SU-DHL-6 (cell line): ENCODE measurements at regions not wholly inside any gene's neighbourhood (a gene's known extent, or its start where the extent isn't known, plus 50 kb on each side); places are given as distances from the start of the nearest gene placed in this dataset.

Experiments
- H2AFZ ChIP-seq: fragments of 200-600 bp; sonication (generic); 2 replicates; pipeline ENCODE4 v1.6.1; 2014; ENCODE audit warnings: low read depth, mild to moderate bottlenecking, moderate library complexity, mixed read lengths, antibody characterized with exemption, low read length; ENCODE audit not compliant: severe bottlenecking
- H3F3A ChIP-seq: fragments of 200-600 bp; shearing (Covaris generic); 2 replicates; pipeline ENCODE4 v1.6.0; 2016; ENCODE audit warnings: antibody characterized with exemption, mild to moderate bottlenecking; ENCODE audit not compliant: insufficient read depth
- H3K27ac ChIP-seq: fragments of 200-600 bp; sonication (generic); 2 replicates; pipeline ENCODE4 v1.5.1; 2016; ENCODE audit warnings: low read depth, mild to moderate bottlenecking, low read length, moderate library complexity, mixed read lengths
- H3K27me3 ChIP-seq: fragments of 200-600 bp; sonication (generic), shearing (Covaris generic); 2 replicates; pipeline ENCODE4 v1.6.0; 2014; ENCODE audit warnings: mild to moderate bottlenecking, low read length
- H3K36me3 ChIP-seq: fragments of 200-600 bp; sonication (generic); 2 replicates; pipeline ENCODE4 v1.6.1; 2014; ENCODE audit warnings: mild to moderate bottlenecking, low read length, mixed read lengths
- H3K4me2 ChIP-seq: fragments of 300-600, 200-600 bp; shearing (Covaris generic), sonication (generic); 2 replicates; pipeline ENCODE4 v1.6.0; 2014; ENCODE audit warnings: low read length, low read depth, mild to moderate bottlenecking; ENCODE audit not compliant: poor library complexity, severe bottlenecking
- H3K4me3 ChIP-seq: fragments of 200-600 bp; sonication (generic); 2 replicates; pipeline ENCODE4 v1.5.1; 2014; ENCODE audit warnings: antibody characterized with exemption, low read length, mild to moderate bottlenecking, mixed read lengths; ENCODE audit not compliant: insufficient read depth, poor library complexity, severe bottlenecking
- H3K79me2 ChIP-seq: fragments of 200-600 bp; sonication (generic); 2 replicates; pipeline ENCODE4 v1.6.1; 2014; ENCODE audit warnings: mild to moderate bottlenecking, low read length, moderate library complexity; ENCODE audit not compliant: insufficient read depth
- H3K9ac ChIP-seq: fragments of 200-600 bp; sonication (generic); 2 replicates; pipeline ENCODE4 v1.7.0; 2014; ENCODE audit warnings: mild to moderate bottlenecking, low read length
- H3K9me2 ChIP-seq: fragments of 200-600 bp; sonication (generic); replicated peaks from 2 replicates; pipeline ENCODE4 v1.6.1; 2014; ENCODE audit warnings: low read length; ENCODE audit not compliant: insufficient read depth
- H3K9me3 ChIP-seq: fragments of 200-600 bp; sonication (generic); 2 replicates; pipeline ENCODE4 v1.6.1; 2014; ENCODE audit warnings: low read length, mixed read lengths; ENCODE audit not compliant: insufficient read depth
- H4K20me1 ChIP-seq: fragments of 200-600 bp; sonication (generic); 2 replicates; pipeline ENCODE4 v1.6.1; 2014; ENCODE audit warnings: low read depth, mild to moderate bottlenecking, antibody characterized with exemption, low read length, moderate library complexity, mixed read lengths
- CTCF ChIP-seq: fragments of 200-600 bp; sonication (generic); IDR thresholded peaks from one replicate; pipeline ENCODE4 v1.5.1; 2017; ENCODE audit warnings: antibody characterized with exemption, mild to moderate bottlenecking, low read length, moderate library complexity; ENCODE audit not compliant: insufficient read depth, poor library complexity, severe bottlenecking
- EZH2phosphoT487 ChIP-seq: fragments of 200-600 bp; sonication (generic), shearing (Covaris generic); conservative IDR thresholded peaks from 2 replicates; pipeline ENCODE4 v1.6.1; 2018; ENCODE audit warnings: mild to moderate bottlenecking, antibody characterized with exemption, low read length, moderate library complexity, mixed read lengths

DNA sequence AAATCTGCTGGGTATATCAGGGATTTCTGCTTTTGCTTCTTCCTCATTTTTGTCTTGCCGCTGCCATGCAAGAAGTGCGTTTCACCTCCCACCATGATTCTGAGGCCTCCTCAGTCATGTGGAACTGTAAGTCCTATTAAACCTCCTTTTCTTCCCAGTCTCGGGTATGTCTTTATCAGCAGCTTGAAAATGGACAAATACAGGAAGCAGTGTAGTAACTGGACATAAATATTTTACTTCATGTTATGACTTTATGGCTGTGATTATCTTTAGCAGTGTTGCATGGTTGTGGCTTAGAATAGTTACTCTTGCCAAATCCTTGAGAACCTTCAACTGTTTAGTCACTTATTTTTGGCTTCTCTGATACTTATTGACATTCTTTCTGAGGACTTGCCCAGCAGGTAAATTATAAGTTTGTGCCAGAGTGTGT lies 66.2 kb upstream of the DLX2 start:
- no peaks in the 10 kb centered on the region for H4K20me1 ChIP-seq
- no peak for TF ChIP-seq EZH2phosphoT487
- no peak for TF ChIP-seq CTCF
- no peak overlapping the region for H3K27ac ChIP-seq
- H3K27me3 ChIP-seq: no peaks in the 10 kb centered on the region
- no peak overlapping the region for H3K4me2 ChIP-seq
- no peak overlapping the region for H3K4me3 ChIP-seq
- H3K9ac ChIP-seq: no peak overlapping the region
- H3K9me3 ChIP-seq: no peaks in the 10 kb centered on the region
- no peak overlapping the region for H2AFZ ChIP-seq
- no peaks in the 10 kb centered on the region for H3K36me3 ChIP-seq
- H3F3A ChIP-seq: no peaks in the 10 kb centered on the region
- no peaks in the 10 kb centered on the region for H3K79me2 ChIP-seq
- H3K9me2 ChIP-seq: no peaks in the 10 kb centered on the region

GRCh38 chr2:172169611-172170010 lies 66.9 kb upstream of the DLX2 start:
- no peaks in the 10 kb centered on the region for H3F3A ChIP-seq
- H4K20me1 ChIP-seq: no peaks in the 10 kb centered on the region
- no peak overlapping the region for H3K4me2 ChIP-seq
- no peaks in the 10 kb centered on the region for H3K9me2 ChIP-seq
- H3K27ac ChIP-seq: no peak overlapping the region
- no peak overlapping the region for H2AFZ ChIP-seq
- H3K9ac ChIP-seq: no peak overlapping the region
- H3K4me3 ChIP-seq: no peak overlapping the region
- H3K9me3 ChIP-seq: no peaks in the 10 kb centered on the region
- no peaks in the 10 kb centered on the region for H3K27me3 ChIP-seq
- no peak for TF ChIP-seq EZH2phosphoT487
- TF ChIP-seq CTCF: no peak
- H3K36me3 ChIP-seq: no peaks in the 10 kb centered on the region
- no peaks in the 10 kb centered on the region for H3K79me2 ChIP-seq

DNA sequence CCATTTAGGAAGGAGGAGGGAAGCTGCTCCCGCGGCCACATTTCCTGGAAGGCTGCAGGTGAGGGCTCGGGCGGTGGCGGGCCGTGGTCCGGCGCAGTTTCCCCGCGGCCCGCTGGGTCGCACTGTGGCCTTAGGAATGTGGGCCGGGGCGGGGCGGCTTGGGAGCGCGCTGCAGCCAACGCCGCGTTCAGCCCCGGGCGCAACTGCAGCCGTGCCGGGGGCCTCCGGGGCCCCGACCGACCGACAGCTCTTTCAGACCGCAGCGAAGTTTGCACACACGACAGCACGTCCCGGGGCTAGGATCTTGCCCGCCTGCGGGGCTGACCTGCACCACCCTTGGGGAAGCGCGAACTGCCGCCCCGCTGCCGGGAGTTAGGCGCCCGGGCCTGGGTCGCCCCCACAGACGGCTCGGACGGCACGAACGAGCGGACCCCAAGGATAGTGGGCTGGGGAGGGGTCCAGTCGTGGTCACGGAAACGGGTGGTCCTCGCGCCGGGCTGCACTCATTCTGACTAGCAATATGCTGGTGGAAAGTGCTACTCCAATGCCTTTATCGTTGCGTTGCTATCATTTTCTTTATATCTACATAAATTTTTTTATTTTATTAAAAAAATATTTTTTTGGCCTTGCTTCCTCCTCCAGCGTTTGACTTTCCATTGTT lies 69.9 kb upstream of the DLX2 start:
- Histone ChIP-seq H3K36me3 (no peaks in the 10 kb centered on the region), H2AFZ (no peak overlapping the region), H3K27me3 (no peaks in the 10 kb centered on the region), H4K20me1 (no peaks in the 10 kb centered on the region), H3K4me3 (no peak overlapping the region), H3K4me2 (no peak overlapping the region), H3K27ac (no peak overlapping the region), H3K9me2 (no peaks in the 10 kb centered on the region), H3F3A (no peaks in the 10 kb centered on the region), H3K79me2 (no peaks in the 10 kb centered on the region), H3K9ac (no peak overlapping the region), H3K9me3 (no peaks in the 10 kb centered on the region)
- TF ChIP-seq CTCF (no peak), EZH2phosphoT487 (no peak)
